ENCODE measurements at regions not wholly inside any gene's neighbourhood (a gene's known extent, or its start where the extent isn't known, plus 50 kb on each side); places are given as distances from the start of the nearest gene placed in this dataset.

DNA sequence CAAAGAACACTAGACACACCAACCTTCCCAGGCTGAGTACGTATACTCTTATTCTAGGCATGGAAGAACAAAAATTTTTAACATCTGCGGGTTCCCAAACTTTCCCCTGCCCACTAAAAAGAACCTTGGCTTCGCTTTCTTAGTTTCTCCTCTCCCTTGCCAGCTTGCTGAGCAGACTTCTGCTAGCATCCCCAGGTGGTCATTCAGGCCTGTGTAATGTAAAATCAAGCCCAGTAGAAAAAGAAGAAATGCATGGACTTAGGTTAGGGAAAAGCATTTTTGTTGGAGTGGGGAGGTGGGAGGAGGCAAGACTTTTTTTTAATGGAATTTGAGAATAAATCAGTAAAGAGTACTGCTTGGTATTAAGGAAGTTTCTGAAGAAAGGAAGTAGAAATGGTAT, 331.0 kb upstream of the TLE4 start:
- Histone ChIP-seq H3K9ac (no peak overlapping the region), H4K20me1 (no peaks in the 10 kb centered on the region), H3K9me3 (no peaks in the 10 kb centered on the region), H3K27ac (no peak overlapping the region), H3K4me3 (no peak overlapping the region), H3K27me3 (no peaks in the 10 kb centered on the region), H3K4me2 (no peak overlapping the region), H3K36me3 (no peaks in the 10 kb centered on the region), H3K4me1 (no peaks in the 10 kb centered on the region)
- TF ChIP-seq Cebpa-rat (IDR thresholded peaks at IDR 0.05): no peak

DNA sequence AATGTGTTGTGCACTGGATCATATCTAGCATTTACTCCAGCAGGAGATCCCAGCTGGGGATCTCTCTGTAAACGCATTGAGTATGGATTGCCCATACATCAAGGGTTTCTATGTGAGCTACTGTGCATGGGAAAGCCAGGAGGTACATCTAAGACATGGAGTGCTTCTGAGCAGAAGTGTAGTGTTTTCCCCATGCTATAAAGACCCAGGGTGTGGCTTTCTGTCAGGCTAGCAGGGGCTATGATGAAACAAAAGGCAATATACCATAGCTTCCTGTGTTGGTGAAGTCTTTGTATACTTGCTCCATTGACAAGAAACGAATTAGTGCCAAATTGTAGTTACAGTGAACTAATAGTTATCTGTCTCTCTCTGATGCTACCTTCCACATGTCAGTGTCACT, 329.3 kb upstream of the TLE4 start:
- H3K4me3 ChIP-seq: no peak overlapping the region
- no peak overlapping the region for H3K27ac ChIP-seq
- H3K9me3 ChIP-seq: no peaks in the 10 kb centered on the region
- no peaks in the 10 kb centered on the region for H4K20me1 ChIP-seq
- H3K4me2 ChIP-seq: no peak overlapping the region
- no peak overlapping the region for H3K9ac ChIP-seq
- no peak for TF ChIP-seq Cebpa-rat (IDR thresholded peaks at IDR 0.05)
- no peaks in the 10 kb centered on the region for H3K27me3 ChIP-seq
- no peaks in the 10 kb centered on the region for H3K4me1 ChIP-seq
- H3K36me3 ChIP-seq: no peaks in the 10 kb centered on the region

DNA sequence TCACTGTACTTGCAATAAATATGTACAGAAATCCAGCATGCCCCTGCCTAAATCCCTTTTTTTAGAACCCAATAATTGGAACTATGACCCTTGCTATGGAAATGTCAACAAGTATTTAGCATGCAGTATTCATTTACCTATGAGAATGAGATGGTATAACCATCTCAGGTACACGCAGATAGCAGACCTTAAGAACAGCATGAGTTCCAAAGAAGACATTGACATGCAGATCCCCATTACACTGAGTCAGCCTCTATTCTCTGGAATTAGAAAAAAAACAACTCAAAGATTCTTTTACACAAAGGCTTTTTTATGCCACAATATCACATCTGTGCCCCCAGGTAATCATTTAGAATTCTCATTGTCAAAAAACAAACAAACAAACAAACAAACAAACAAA, 325.6 kb upstream of the TLE4 start:
- Histone ChIP-seq H3K4me3 (no peak overlapping the region), H3K36me3 (no peaks in the 10 kb centered on the region), H3K9ac (no peak overlapping the region), H4K20me1 (no peaks in the 10 kb centered on the region), H3K4me2 (no peak overlapping the region), H3K27me3 (no peaks in the 10 kb centered on the region), H3K4me1 (no peaks in the 10 kb centered on the region), H3K9me3 (no peaks in the 10 kb centered on the region), H3K27ac (no peak overlapping the region)
- TF ChIP-seq Cebpa-rat (IDR thresholded peaks at IDR 0.05): no peak

DNA sequence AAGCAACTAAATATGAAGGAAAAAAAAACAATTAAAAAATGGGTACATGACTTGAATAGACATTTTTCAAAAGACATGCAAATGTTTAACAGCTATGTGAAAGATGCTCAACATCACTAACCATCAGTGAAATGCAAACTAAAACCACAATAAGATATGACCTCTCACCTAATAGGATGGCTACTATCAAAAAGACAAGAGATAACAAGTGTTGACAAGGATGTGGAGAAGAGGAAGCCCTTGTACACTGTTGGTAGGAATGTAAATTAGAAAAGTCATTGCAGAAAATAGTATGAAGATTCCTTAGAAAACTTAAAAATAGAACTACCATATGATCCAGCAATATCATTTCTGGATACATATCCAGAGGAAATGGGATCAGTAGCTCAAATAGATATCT, 324.7 kb upstream of the TLE4 start:
- no peak overlapping the region for H3K9ac ChIP-seq
- no peak overlapping the region for H3K27ac ChIP-seq
- H3K27me3 ChIP-seq: no peaks in the 10 kb centered on the region
- no peak overlapping the region for H3K4me2 ChIP-seq
- no peaks in the 10 kb centered on the region for H3K4me1 ChIP-seq
- no peaks in the 10 kb centered on the region for H3K9me3 ChIP-seq
- no peaks in the 10 kb centered on the region for H4K20me1 ChIP-seq
- H3K36me3 ChIP-seq: no peaks in the 10 kb centered on the region
- no peak for TF ChIP-seq Cebpa-rat (IDR thresholded peaks at IDR 0.05)
- H3K4me3 ChIP-seq: no peak overlapping the region

DNA sequence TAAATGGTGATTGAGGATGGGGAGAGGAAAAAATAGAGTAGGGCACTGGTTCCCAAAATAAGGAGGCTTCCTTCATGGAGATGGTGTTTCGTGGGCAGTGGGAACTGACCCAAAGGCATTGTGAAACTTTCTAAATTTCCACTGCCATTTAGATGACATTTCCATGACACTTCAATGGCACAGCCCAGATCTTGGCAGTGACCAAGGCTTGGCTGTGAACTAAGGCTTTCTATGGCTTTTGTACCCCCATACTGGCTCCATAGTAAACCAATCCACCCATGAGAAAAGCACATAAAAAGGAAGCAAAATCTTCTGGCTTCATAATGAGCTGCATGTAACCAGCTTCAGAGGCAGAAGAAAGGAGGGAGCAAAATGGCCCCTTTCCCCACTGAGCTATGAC, 321.0 kb upstream of the TLE4 start:
- no peaks in the 10 kb centered on the region for H3K9me3 ChIP-seq
- H3K4me1 ChIP-seq: no peaks in the 10 kb centered on the region
- TF ChIP-seq Cebpa-rat (IDR thresholded peaks at IDR 0.05): no peak
- H3K9ac ChIP-seq: no peak overlapping the region
- no peak overlapping the region for H3K27ac ChIP-seq
- no peak overlapping the region for H3K4me3 ChIP-seq
- no peaks in the 10 kb centered on the region for H3K36me3 ChIP-seq
- no peaks in the 10 kb centered on the region for H3K27me3 ChIP-seq
- no peaks in the 10 kb centered on the region for H4K20me1 ChIP-seq
- H3K4me2 ChIP-seq: no peak overlapping the region

DNA sequence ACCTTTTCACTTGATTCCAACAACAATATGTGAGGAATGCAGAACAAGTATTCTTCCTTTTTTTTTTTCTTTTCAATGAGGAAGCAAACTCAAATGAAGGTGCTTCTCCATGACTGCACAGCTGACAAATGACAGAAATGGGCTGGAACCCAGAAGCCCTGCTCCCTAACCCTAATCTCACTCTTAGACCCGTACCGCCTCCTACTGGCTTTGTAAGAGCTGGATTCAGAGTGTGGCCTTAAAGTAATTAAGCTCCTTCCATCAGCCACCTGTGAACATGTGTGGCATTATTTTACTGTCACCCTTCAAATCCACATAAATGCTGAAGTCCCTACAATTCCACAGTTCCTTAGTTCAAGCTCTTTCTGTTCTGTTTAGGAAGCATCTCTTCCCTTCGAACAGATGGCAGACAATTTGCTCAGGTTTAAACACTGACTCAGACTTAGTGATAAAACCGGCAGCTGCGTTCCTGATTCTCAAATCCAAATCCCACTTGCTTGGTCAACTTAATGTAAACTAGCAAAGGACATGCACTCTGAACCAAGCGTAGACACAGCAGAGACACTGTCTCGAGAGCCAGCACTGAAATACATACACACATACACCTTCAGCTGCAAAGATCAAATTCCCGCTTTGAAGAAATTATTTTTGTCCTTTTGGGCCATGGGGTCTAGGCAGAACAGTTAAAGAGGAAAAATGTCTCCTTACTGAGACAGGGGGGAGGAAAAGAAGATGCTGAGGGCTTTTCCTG, 316.7 kb upstream of the TLE4 start:
- H3K4me3 ChIP-seq: no peak overlapping the region
- no peak overlapping the region for H3K27ac ChIP-seq
- no peaks in the 10 kb centered on the region for H3K4me1 ChIP-seq
- H3K9me3 ChIP-seq: no peaks in the 10 kb centered on the region
- no peaks in the 10 kb centered on the region for H4K20me1 ChIP-seq
- H3K4me2 ChIP-seq: no peak overlapping the region
- no peaks in the 10 kb centered on the region for H3K36me3 ChIP-seq
- H3K27me3 ChIP-seq: no peaks in the 10 kb centered on the region
- H3K9ac ChIP-seq: no peak overlapping the region
- TF ChIP-seq Cebpa-rat (IDR thresholded peaks at IDR 0.05): no peak

DNA sequence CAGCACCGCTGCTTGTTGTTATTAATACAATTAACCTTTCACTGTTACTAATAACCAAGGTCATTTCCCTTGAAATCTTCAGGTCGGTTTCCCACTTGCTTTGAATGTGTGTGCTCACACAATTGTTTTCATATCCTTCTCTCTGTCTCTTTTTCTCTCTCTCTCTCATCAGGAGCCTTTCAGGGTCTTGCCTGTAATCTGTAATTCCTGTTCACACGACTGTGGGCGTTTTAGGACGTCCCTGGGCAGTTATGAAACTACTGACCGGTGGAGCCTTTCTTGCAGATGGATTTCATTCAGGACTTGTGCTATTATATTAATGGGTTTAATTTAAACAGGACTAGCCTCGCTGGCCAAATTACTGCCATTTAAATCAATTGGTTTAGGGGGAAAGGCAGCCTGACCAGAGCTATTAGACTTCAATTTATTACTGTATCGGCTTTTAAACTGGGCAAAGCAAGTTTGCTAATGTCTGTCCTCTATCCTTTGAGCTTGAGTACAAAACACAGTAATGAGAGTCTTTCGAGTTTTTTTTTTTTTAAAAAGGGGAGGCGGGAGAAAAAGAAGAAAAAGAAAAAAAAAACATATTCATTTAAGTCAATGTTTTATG, 316.0 kb upstream of the TLE4 start:
- Histone ChIP-seq H4K20me1 (no peaks in the 10 kb centered on the region), H3K27me3 (no peaks in the 10 kb centered on the region), H3K27ac (no peak overlapping the region), H3K36me3 (no peaks in the 10 kb centered on the region), H3K4me2 (no peak overlapping the region), H3K4me3 (no peak overlapping the region), H3K9ac (no peak overlapping the region), H3K9me3 (no peaks in the 10 kb centered on the region), H3K4me1 (no peaks in the 10 kb centered on the region)
- TF ChIP-seq Cebpa-rat (IDR thresholded peaks at IDR 0.05): no peak

DNA sequence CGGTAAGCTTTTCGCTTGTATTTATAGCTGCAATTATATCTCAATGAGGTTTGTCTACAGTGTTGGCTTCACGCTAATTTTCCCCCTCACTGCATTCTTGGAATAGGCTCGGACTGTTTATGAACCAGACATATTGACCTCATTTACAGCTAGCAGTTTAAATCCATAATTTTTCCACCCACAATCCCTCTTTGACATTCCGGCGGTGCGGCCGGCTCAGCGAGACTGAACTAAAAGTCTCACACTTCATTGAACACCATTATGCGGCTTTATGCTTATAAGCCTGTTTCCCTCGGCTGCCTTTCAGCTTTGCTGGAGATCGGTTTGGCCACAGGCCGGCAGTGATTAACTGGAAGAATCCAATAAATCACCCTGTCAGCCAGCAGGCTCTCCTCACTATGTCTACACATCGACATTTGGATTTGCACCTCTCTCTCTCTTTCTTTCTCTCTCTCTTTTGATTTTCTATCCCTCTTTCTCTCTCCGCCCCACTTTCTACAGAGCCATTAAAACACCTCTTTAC, 315.0 kb upstream of the TLE4 start:
- H3K4me2 ChIP-seq: no peak overlapping the region
- TF ChIP-seq Cebpa-rat (IDR thresholded peaks at IDR 0.05): no peak
- no peaks in the 10 kb centered on the region for H3K27me3 ChIP-seq
- no peak overlapping the region for H3K4me3 ChIP-seq
- H3K9ac ChIP-seq: no peak overlapping the region
- no peaks in the 10 kb centered on the region for H4K20me1 ChIP-seq
- H3K36me3 ChIP-seq: no peaks in the 10 kb centered on the region
- H3K9me3 ChIP-seq: no peaks in the 10 kb centered on the region
- no peak overlapping the region for H3K27ac ChIP-seq
- no peaks in the 10 kb centered on the region for H3K4me1 ChIP-seq

DNA sequence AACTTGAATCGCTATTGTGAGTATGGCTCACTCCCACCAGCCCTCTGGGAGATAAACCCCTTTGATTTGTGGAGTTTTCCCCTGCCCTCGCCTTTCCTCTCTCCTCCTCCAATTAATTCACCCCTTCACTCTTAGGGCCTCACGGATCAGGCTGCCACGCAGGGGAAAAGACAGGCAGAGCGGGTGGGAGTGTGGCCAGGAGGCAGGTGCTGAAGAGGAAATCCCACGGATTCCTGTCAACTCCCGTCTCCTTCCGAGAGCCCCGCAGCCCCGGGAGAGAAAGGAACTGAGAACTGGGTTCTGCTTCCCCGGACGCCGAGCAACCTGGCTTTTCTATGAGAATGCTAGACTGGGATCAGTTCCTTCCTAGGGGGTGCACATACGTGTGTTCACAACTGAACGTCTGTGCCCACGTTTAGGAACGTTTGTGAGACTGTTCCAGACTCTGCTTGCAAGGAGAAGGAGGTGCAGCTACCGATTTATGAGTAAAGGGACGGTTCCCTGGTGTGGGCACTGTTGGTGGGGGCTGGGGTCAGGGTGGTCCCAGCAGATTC, 314.5 kb upstream of the TLE4 start:
- no peak overlapping the region for H3K4me2 ChIP-seq
- H4K20me1 ChIP-seq: no peaks in the 10 kb centered on the region
- no peak for TF ChIP-seq Cebpa-rat (IDR thresholded peaks at IDR 0.05)
- H3K36me3 ChIP-seq: no peaks in the 10 kb centered on the region
- no peaks in the 10 kb centered on the region for H3K27me3 ChIP-seq
- H3K4me3 ChIP-seq: no peak overlapping the region
- H3K9me3 ChIP-seq: no peaks in the 10 kb centered on the region; the same call in 1 of the 2 replicates
- no peak overlapping the region for H3K27ac ChIP-seq
- no peaks in the 10 kb centered on the region for H3K4me1 ChIP-seq
- no peak overlapping the region for H3K9ac ChIP-seq

DNA sequence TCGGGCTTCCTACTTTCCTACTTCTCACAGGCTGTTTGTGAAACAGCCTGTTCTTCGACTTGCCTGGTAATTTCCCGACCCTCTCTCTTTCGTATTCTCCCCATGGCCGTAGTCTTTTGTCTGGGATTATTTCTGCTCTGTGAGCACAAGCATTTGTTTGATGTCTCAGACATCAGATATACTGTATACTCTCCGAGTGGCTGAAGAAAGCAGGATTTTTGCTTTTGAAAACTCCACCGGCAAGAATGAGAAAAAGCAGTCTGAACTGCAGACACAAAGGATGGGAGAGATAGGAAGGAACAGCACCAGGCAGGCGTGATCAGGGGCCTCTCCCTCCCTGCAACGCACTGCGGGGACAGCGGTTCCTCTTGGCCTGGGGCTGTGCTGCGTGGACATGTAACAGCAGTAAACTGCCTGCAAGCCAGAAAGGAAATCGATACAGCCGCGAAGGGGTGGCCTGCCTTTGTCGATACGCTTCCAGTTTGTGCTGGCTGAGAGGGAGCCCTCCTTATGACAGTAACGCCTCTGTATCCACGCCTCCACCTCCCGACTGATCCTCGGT, 313.9 kb upstream of the TLE4 start:
- no peak for TF ChIP-seq Cebpa-rat (IDR thresholded peaks at IDR 0.05)

More for the DNA sequence above, 313.9 kb upstream of the TLE4 start:
- Histone ChIP-seq H3K36me3 (no peaks in the 10 kb centered on the region), H3K4me3 (no peak overlapping the region), H3K4me2 (no peak overlapping the region), H3K9me3 (peaks cover 5% of the 10 kb centered on the region), H3K9ac (no peak overlapping the region), H3K27me3 (no peaks in the 10 kb centered on the region), H3K27ac (no peak overlapping the region), H3K4me1 (no peaks in the 10 kb centered on the region), H4K20me1 (no peaks in the 10 kb centered on the region)

All from BLaER1 (cell line).